ENCODE measurements at regions not wholly inside any gene's neighbourhood (a gene's known extent, or its start where the extent isn't known, plus 50 kb on each side); places are given as distances from the start of the nearest gene placed in this dataset.

- no peak for DNase-seq
Observed at GRCh38 chr11:19558189-19558986, 154.2 kb upstream of the NAV2 start.

GRCh38 chr11:19557720-19558140, 154.9 kb upstream of the NAV2 start:
- DNase-seq: peak; percentile 24 to 35

- DNase-seq: no peak
Observed at GRCh38 chr11:19557185-19557584, 155.5 kb upstream of the NAV2 start.

GRCh38 chr11:19555266-19555665, 157.4 kb upstream of the NAV2 start:
- DNase-seq: no peak

DNA sequence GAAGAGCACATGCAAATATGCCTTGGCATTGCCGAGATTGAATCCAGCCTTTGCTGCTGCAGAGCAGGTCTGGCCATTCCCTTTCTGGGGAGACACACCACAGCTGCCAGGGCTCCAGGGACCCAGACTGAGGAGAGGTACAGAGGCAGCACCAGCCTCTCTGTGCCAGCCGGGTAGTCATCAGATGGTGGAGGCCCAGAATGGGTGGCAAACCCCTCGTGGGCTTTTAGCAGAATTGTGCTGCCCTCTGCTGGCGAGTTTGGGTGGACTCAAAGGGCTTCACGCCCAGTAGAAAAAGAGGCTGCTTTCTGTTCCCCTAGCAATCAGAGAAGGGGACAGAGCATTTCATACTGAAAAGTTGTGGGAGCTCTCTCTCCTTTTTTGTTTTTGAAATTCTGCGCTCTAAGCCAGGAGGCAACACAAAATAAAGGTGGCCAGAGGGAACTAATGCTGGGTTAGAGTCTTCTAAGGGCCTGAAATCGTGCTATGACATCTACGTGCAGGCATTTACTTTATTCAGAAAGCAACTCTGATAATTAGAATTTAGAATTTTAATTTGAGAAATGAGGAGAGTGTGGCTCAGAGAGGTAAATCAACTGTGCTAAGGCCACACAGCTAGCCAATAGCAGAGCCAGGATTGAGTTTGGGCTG, 158.8 kb upstream of the NAV2 start:
- peak; percentile 24 to 38 for DNase-seq

DNA sequence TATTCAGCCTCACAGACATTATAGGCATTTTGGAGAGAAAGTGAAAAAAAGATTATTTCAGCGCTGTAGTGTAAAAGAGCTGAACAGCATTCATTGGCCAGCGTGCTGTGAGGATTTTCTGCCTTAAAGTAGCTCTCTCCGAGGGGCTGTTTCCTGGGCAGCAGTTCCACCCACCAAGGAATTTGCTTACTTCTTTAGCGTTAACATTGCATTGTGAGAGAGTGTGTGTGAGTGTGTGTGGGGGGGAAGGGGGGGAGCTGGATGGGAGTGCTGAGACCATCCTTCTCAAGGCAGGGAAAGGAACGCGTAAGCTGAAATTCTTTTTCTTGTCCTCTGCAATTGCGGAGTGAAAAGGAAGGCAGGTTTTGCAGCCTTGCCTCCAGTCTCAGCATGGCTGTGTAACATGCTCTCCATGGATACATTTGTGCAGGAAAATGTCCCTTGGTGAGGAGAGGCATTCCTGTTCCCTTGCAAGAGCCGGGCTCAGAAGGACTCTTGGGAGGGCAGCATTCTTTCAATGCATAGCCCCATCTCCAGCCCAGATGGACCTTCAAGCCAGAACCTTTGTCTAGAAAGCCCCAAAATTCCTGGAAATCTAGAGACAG, 159.9 kb upstream of the NAV2 start:
- DNase-seq: no peak

DNA sequence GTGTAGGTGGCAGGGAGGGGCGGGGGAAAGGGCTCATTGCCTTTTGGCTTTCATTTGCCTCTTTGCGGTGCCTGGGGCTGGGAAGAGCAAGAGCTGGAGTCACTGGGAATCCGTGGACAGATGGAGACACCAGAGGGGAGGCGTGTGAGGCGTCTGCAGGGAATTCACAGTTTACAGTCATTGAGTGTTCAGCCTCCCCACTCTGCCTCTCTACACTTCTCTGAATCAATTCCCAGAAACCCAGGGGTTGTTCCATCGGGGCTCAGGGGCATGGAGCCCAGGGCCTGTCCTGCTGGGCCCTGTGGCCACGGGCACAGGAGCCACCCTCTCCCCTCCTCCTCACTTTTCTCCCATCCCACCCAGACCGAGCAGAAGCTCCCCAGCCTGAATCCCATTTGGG, 160.5 kb upstream of the NAV2 start:
- no peak for DNase-seq

- DNase-seq: no peak
Observed at GRCh38 chr11:19551457-19551856, 161.2 kb upstream of the NAV2 start.

- DNase-seq: no peak
Observed at GRCh38 chr11:19547044-19547443, 165.6 kb upstream of the NAV2 start.

DNA sequence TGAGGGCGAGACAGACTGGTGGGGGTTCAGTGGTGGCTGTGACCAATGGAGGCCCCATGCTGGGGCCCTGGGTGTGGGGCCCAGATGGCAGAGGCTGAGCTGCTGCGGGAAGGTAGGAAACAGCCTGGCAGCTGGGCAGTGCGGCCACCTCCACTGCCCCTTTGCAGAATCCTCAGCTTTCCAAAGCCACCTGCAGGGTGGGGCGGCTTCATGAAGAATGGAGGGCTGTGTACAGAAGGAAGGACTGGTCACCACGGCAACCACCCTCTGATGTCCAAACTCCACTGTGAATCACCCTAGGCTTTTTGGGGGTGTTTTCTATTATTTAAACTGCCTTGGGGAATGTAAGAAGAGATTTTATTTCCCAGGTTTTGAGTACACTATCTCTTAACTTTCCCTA, 166.3 kb upstream of the NAV2 start:
- no peak for DNase-seq

DNA sequence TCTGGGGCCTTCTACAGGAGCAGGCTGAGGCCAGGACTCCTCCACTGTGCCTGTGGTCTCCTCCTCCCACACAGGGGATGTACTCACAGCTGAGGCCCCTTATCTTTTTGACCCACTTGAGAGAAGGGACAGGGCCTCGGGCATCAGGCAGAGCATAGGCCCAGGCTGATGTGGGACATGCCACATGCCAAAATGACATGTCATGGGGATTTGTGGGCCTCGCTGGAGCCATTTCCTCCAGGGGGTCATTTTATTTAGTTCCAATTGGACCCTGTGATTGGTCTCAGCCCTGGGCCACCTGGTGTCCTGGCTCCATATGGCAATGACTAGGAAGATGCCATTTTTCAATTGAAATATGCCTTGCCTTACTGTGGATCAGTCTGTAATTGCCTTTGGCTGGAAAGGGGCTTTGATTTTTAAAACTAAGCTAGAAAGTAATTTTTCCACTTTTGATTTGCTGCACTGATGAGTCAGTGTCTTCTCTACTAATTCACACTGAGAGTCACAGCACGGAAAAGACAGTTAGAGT, 171.1 kb upstream of the NAV2 start:
- DNase-seq: no peak

DNA sequence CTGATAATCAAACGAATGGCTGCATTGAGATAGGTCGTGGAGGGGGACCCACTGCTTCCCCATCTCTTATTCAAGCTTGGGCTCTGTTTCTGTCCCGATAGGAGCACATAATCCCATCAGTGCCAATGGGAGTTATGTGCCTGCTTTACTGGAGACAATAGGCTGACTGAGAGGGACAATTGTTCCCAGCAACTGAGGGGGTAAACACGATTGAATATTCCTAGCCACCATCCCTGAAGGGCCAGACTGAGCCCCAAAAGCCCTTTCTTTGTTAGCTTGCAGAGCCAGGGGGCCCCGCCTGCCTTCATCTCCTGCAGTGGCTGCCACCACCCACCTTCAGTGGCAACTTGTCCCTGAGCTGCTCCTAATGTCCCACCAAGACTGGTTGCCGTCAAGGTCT, 172.8 kb upstream of the NAV2 start:
- no peak for DNase-seq

- no peak for DNase-seq
Observed at GRCh38 chr11:19537803-19538453, 174.7 kb upstream of the NAV2 start.

DNA sequence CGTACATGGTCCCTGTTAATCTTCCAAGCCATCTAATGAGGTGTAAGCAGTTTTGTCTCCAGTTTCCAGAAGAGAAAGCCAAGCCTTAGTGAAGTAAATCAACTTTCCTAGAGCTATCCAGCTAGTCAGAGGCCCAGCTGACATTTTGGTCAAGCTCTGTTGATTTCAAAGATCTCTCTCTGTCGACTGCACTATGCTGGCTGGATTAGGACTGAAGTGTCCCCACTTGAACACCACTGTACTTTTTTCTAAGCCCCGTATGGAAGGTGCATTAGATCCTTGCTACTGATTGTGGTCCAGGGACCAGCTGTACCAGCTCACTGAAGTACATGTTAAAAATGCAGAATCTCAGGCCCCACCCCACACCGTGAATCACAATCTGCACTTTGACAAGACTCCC, 176.5 kb upstream of the NAV2 start:
- DNase-seq: no peak

GRCh38 chr11:19530505-19530904, 182.1 kb upstream of the NAV2 start:
- DNase-seq: no peak

GRCh38 chr11:19526119-19526518, 186.5 kb upstream of the NAV2 start:
- no peak for DNase-seq

DNA sequence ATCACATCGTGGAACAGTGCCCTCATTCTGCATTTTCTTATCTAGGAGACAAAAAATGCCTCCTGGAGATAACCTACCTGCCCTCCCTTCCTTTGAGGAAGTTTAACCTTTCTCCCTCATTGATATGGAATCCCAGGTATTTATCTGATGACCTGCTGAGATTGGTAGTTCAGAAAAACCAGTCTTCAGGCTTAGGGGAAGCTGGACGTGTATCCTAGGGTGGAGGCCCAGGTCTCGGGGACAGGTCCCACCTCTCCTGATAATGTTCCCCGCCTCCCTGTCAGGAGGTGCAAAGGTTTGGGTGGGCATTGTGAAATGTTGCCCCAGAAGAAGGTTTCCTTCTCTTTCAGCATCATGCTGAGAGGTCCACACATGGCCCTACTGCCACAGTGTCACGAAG, 186.9 kb upstream of the NAV2 start:
- DNase-seq: no peak

- no peak for DNase-seq
Observed at GRCh38 chr11:19525276-19525675, 187.4 kb upstream of the NAV2 start.

DNA sequence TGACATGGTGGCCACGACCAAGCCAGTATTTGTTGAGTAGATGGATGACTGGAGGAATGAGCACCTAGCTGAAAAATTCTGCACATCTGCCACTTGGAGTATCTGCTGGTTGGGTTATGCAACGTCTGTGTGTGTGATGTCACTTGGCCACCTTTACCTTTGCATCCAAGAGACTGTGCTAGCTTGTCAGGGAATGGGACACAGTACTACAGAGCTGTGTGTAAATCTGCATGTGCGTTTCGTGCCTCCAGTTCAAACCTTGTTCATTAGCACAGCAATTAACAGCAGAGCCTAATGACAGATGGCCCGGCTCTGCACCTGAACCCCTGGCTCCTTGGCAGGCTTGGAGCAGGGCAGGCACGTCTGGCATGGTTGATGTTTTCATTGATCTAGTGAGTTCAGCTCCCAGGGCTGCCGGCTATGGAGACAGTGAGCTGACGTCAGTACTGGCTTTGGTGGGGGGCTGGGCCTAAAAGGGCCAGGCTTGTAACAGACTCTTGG, 188.4 kb upstream of the NAV2 start:
- no peak for DNase-seq

DNA sequence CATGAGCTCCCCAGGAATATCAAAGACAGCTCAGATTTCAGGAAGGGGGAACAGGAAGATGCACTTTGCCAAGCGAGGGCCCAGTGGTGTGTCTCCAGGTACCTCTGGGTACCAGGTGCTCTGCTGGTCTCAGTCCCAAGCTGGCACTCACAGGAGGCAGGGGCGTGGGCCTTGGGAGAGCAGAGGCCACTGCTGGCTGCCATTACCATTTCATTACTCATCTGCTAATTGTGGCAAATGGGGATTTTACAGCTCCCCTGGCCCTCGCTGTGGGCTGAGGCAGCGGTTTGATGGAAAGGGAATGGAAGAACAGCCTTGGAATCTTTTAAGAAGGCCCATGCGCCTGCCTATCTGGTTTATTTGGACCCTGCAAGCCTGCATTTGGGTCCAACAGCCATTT, 192.0 kb upstream of the NAV2 start:
- DNase-seq: no peak

GRCh38 chr11:19519912-19520641, 192.6 kb upstream of the NAV2 start:
- no peak for DNase-seq

DNA sequence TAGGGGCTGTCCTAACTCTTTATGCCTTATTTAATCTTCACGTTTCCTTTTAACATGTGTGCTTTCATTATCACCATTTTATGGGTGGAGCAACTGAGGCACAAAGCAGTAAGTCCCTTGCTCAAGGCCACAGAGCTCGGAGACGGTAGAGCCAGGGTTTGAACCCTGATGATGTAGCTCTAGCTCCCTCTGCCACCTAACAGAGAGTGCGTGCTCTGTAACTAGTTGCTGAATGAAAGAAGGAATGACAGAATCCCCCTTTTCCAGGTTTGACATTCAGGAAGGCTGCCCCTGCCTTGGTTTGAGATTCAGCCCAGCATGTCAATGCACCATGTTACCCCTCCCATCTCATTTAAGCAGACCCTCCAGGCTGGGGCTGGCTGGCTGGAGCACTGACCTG, 193.3 kb upstream of the NAV2 start:
- no peak for DNase-seq

- DNase-seq: no peak
Observed at GRCh38 chr11:19513253-19513652, 199.4 kb upstream of the NAV2 start.

Measured in SHP77 (cell line).